NCI-H2081 treated with DMSO at 0.1 percent for 48 hours (cell line): ENCODE measurements at regions not wholly inside any gene's neighbourhood (a gene's known extent, or its start where the extent isn't known, plus 50 kb on each side); places are given as distances from the start of the nearest gene placed in this dataset.

Experiments
- DNase-seq: peaks from one replicate; lab custom pipeline; 2025; lab: John Stamatoyannopoulos, UW

DNA sequence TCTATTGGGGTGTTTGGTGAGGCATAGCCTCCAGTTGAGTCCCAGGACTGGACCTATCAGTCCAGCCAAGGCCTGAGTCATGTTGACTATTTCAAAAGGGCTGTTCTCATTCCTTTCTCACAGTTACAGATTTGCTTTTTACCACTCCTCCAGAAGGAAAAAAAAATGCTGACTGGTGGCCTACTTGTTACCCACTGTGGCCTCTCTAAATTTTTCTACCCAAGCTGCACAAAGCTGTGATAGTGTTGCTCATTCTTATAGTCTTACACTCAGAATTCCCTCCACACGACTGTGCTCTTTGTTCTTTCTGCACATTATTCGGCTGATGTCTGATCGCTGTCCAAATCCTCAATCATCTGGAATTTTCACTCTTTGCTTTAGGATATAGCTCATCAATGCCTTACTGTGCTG, 1142.2 kb downstream of the IGSF11 start:
- no peak for DNase-seq

GRCh38 chr3:117893001-117893400, 1141.6 kb downstream of the IGSF11 start:
- no peak for DNase-seq

GRCh38 chr3:117893638-117894037, 1141.0 kb downstream of the IGSF11 start:
- DNase-seq: no peak

DNA sequence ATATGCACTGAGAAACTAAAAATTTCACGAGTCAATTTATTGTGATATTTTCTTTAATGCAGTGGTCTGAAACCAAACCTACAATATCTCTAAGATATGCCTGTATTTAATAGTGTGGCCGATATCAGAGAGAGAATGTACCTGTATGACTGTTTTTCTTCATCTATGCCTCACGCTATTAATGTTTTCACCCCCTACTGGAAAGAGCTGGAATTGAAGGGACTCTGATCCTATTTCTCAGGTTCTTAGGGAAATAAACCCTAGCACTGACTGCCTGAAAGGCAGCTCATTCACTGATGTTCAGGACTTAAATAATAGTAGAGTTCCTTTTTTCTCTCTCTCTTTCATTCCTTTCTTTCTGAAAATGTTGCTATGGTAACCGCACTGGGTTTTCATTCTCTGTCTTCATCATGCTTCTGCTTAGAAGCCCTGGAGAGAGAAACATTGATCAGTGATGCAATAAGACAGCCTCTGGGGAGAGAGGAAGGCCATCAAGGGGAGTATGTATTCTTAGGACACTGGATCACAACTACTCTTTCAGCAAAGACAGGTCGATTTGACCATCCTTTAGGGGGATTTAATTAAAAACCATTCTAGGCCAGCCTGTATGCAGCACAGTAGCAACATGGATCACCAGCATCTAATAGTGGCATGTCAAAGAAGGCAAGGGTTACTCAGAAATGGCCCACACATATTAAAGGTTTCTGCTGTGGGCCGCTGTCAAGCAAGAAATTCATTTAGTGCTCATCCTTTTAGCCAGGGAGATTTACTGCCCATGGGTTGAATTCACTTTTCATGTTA, 1135.7 kb downstream of the IGSF11 start:
- DNase-seq: no peak

DNA sequence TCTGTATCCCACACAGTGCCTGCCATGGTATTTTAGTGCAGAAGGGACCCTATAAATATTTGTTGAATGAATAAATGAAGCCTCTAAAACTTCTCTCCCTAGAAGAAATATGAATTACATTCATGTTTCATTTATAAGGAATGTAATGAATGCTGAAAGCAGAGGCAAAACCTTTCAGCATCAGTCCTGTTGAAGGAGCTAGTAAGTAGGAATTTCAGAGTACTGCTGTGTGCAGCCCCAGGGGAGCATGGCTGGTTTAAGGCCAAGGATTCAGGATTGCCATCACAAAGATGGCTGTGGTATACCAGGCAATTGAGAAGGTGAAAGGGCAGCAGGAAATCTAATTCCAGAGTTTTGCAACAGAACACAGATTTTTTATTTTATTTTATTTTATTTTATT, 1131.4 kb downstream of the IGSF11 start:
- DNase-seq: no peak

DNA sequence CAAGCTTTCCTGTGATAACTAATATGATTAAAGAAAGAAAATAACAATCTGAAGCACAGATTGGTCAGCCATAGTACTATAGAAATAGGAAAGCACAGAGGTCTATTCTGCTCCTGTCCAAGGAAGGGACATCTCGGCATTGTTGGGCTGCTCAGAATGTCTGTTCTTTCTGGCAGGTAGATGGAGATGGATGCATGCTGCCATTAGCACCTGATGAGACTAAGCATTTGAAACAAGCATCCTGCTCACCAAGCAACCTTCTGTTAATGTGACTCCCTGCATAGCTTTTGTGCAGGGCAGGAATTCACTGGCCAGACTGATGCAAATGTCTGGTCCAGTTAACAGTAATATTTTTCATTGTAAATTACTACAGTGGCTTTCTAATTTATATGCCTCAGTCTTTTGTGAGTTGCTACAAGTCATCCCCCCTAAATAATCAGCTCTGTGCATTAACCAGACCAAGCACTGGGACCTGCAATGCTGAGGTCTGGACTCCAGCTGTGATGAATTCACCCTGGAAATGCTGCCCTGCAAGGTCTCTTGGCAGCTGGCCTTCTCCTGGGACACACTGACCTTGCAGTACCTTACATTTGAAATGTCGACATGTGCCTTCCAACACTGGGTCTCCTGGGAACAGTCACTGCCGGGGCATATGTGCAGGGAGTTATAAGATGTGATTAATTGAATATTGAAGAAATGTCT, 1123.7 kb downstream of the IGSF11 start:
- no peak for DNase-seq

- DNase-seq: no peak
Measured at GRCh38 chr3:117912352-117912751, 1122.3 kb downstream of the IGSF11 start.

- no peak for DNase-seq
Measured at GRCh38 chr3:117914540-117915100, 1120.0 kb downstream of the IGSF11 start.

DNA sequence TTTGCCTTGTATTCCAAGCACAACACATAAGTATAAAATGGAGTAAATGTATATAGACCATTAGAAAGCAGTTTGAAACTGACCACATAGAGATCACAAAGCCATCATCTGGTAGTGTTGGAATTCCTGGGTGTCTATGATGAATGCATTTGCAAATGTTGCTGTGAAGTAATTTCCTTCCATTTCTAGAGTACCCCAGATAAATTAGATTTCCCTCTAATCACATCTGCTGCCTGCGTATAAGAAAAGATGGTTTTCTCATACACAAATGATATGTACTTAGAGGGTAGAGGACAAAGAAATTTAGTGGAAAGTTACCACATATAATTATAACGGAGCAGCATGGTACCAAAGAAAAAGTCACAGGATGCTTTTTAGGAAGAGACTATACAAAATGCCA, 1117.8 kb downstream of the IGSF11 start:
- DNase-seq: no peak

- no peak for DNase-seq
Measured at GRCh38 chr3:117919621-117920020, 1115.0 kb downstream of the IGSF11 start.

GRCh38 chr3:117920253-117920898, 1114.3 kb downstream of the IGSF11 start:
- DNase-seq: no peak

DNA sequence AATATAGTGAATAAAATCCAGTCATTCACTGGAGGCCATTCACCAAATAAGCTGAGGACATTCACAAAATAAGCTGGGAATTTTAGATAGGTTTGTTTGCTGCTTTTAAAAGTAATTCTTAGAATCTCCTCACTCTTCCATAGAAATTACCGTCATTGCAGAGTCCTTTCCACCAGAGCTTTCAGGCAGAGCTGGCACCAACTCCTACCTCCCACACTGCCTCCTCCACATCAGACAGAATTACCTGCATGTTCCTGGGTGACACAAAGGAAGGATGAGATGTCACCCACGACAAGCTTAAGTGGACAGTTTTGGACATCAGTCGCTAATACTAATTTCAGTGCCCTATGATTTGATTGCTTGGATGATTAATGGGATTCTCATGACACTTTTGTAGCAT, 1113.2 kb downstream of the IGSF11 start:
- no peak for DNase-seq

DNA sequence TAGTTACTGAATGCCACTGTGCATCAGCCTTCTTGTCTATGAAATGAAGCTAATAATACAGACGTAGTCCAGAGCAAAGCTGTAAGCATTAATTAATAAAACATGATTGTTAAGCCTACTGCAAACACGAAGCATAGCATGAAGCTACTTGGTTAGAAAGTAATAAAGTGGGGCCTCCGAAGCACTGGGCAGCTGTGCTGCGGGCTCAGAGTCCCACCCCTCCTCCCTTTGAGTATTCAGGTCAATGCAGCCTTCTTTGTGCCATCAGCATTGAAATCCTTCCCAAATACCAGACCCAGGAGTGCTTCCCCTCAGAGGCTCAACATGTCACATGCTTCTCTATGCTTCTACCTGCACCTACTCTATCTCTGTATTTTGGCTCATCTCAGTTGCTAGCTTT, 1112.6 kb downstream of the IGSF11 start:
- DNase-seq: no peak

GRCh38 chr3:117926819-117927218, 1107.8 kb downstream of the IGSF11 start:
- DNase-seq: no peak

GRCh38 chr3:117927825-117928224, 1106.8 kb downstream of the IGSF11 start:
- no peak for DNase-seq

DNA sequence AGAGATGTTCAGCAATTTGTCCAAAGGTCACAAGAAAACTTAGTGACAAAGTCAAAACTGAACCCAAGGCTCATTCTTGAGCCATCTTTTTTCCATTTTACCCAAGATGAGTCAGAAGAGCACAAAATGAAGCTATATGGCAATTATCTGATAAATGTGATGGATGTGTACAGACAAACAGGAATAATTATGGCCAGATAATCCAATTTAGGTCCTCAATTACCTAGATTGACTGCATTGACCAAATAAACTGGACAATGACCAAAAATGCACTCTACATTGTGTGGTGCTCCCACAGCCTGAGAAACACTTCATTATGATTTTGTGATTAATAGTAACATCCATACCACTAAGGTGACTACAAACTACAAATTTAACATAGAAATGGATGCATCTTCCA, 1105.8 kb downstream of the IGSF11 start:
- no peak for DNase-seq

- no peak for DNase-seq
Measured at GRCh38 chr3:117932441-117932840, 1102.2 kb downstream of the IGSF11 start.

- no peak for DNase-seq
Measured at GRCh38 chr3:117936159-117936558, 1098.5 kb downstream of the IGSF11 start.

GRCh38 chr3:117938974-117939373, 1095.7 kb downstream of the IGSF11 start:
- no peak for DNase-seq

- no peak for DNase-seq
Measured at GRCh38 chr3:117939425-117940027, 1095.1 kb downstream of the IGSF11 start.

GRCh38 chr3:117941015-117941414, 1093.6 kb downstream of the IGSF11 start:
- DNase-seq: no peak

DNA sequence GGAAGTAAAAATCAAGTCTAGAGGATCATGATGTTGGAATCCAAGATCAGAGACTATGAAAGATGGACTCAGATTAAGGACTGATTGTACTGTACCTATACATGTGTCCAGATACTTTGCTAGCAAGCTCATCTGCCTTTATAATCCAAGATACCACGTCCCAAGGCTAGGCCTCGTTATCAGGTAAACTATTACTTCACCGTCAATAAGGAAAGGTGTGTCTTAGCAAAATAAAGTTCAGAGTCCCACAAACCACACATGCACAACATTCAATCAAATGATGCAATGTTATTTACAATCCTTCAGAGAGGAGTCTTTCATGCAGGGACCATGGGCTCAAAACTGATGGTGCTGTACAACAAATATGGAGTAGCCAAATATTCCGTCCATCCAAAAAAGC, 1092.9 kb downstream of the IGSF11 start:
- no peak for DNase-seq
